GM21723 (cell line): ENCODE measurements at regions not wholly inside any gene's neighbourhood (a gene's known extent, or its start where the extent isn't known, plus 50 kb on each side); places are given as distances from the start of the nearest gene placed in this dataset.

Source experiments
- ATAC-seq: cut with Tn5 transposase; IDR thresholded peaks from one replicate; pipeline ENCODE4 v1.9.1; 2021; ENCODE audit warnings: mild to moderate bottlenecking, moderate library complexity; ENCODE audit not compliant: unreplicated experiment

DNA sequence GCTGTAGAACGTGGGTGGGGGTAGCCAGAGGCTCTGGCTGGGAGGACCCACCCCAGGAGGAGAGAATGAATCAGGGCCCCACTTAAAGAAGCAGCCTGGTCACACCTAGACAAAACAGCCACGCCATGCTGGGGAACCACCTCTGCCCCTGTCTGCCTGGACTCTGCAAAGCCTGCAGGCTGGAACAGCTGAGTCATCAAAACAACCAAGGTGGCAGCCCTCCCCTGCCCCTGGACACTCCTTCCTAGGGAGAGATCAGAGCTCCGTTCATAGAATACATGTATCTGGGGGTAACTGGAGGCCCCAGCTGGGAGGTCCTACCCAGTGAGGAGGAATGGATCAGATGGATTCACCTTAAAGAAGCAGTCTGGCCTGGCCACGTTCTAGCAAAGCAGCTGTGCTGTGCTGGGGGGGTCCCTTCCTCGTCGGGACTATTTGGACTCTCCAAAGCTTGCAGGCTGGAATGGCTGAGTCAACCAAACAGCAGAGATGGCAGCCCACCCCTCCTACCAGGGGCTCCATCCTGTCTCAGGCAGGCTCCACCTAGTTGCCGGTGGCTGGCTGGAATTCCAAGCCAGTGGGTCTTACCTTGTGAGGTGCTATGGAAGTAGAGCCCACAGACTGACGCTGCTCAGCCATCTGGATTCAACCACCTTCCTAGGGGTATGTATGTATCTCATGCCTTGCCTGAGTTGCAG is 50.5 kb upstream of the NT5C1B start:
- ATAC-seq = no peak
